Osteocyte (in vitro differentiated cells): ENCODE measurements at regions not wholly inside any gene's neighbourhood (a gene's known extent, or its start where the extent isn't known, plus 50 kb on each side); places are given as distances from the start of the nearest gene placed in this dataset.
"Not testable (repeated sequence)": the region's sequence is repeated elsewhere in the genome, so short reads cannot be mapped to it uniquely, and the experiment has no call there.

Experiments
- DNase-seq: peaks from one replicate; pipeline ENCODE4 v3.0.0; 2021; ENCODE audit warnings: mixed read lengths; ENCODE audit not compliant: unreplicated experiment; ENCODE audit errors: extremely low spot score
- H3K27ac Mint-ChIP-seq: one replicate; pipeline ENCODE4 v1.8.0; 2021; ENCODE audit warnings: mild to moderate bottlenecking, mixed read lengths; ENCODE audit not compliant: unreplicated experiment
- H3K27me3 Mint-ChIP-seq: one replicate; pipeline ENCODE4 v1.8.0; 2021; ENCODE audit warnings: mixed read lengths; ENCODE audit not compliant: unreplicated experiment
- H3K36me3 Mint-ChIP-seq: one replicate; pipeline ENCODE4 v1.8.0; 2021; ENCODE audit warnings: mixed read lengths; ENCODE audit not compliant: unreplicated experiment
- H3K4me1 Mint-ChIP-seq: one replicate; pipeline ENCODE4 v1.8.0; 2021; ENCODE audit warnings: mixed read lengths; ENCODE audit not compliant: unreplicated experiment
- H3K4me3 Mint-ChIP-seq: one replicate; pipeline ENCODE4 v1.8.0; 2021; ENCODE audit warnings: mild to moderate bottlenecking, moderate library complexity, mixed read lengths; ENCODE audit not compliant: unreplicated experiment
- H3K9me3 Mint-ChIP-seq: one replicate; pipeline ENCODE4 v1.8.0; 2021; ENCODE audit warnings: mixed read lengths; ENCODE audit not compliant: unreplicated experiment
- CTCF ChIP-seq: fragments of 200-600 bp; sonication (generic); IDR thresholded peaks from 2 replicates; pipeline ENCODE4 v1.5.0; 2021; ENCODE audit warnings: antibody characterized with exemption, mild to moderate bottlenecking, moderate library complexity

DNA sequence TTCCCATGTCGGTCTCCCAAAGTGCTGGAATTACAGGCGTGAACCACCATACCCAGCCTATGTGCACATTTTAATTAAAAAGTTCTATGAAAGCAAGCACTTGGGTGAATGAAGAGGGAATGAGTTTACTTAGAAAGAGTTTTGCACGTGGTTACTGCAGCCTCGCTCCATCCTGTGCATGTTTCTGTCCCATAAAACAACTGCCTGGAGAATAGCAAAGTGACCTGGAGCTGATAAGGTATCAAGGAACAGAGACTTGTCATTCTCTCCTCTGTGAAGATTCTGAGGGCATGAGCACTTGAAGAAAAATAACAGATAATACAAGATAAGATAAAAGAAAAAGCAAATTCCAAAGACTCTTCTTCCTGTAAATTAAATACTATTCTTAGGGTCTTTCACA lies 112.2 kb upstream of the JCAD start:
- Mint-ChIP-seq H3K4me3 (no peak overlapping the region), H3K27ac (no peak overlapping the region), H3K27me3 (no peaks in the 10 kb centered on the region), H3K9me3 (no peaks in the 10 kb centered on the region), H3K36me3 (peaks cover 1% of the 10 kb centered on the region), H3K4me1 (peaks cover 15% of the 10 kb centered on the region)
- TF ChIP-seq CTCF: no peak
- DNase-seq: no peak

GRCh38 chr10:30170814-30171213 lies 111.4 kb upstream of the JCAD start:
- no peaks in the 10 kb centered on the region for H3K9me3 Mint-ChIP-seq

DNA sequence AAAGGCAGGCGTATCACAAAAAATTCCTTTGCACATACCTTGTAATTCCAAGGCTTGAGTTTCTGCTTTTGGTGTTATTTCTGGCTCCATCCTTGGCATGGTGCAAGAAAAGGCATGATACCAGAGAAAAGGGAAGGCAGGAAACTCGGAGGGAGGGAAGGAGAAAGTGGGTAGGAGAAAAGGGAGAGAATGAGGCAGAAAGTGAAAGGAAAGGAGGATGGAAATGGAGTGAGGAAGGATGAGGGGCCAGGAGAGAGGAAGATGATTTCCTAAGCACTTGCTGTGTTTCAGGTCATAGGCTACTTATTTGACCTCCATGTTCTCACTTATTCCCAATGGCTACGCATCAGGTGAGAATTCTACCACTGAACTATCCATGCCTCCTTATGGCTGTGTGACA lies 110.8 kb upstream of the JCAD start:
- no peaks in the 10 kb centered on the region for H3K9me3 Mint-ChIP-seq
- H3K4me3 Mint-ChIP-seq: no peak overlapping the region
- TF ChIP-seq CTCF: no peak
- peaks cover 1% of the 10 kb centered on the region for H3K36me3 Mint-ChIP-seq
- H3K4me1 Mint-ChIP-seq: peaks cover 14% of the 10 kb centered on the region
- H3K27me3 Mint-ChIP-seq: no peaks in the 10 kb centered on the region
- no peak overlapping the region for H3K27ac Mint-ChIP-seq
- DNase-seq: no peak

More at GRCh38 chr10:30170814-30171213, 111.4 kb upstream of the JCAD start:
- no peaks in the 10 kb centered on the region for H3K27me3 Mint-ChIP-seq
- DNase-seq: no peak
- no peak overlapping the region for H3K4me3 Mint-ChIP-seq
- TF ChIP-seq CTCF: no peak
- no peak overlapping the region for H3K27ac Mint-ChIP-seq
- peaks cover 14% of the 10 kb centered on the region for H3K4me1 Mint-ChIP-seq
- H3K36me3 Mint-ChIP-seq: peaks cover 1% of the 10 kb centered on the region

- H3K4me3 Mint-ChIP-seq: no peak overlapping the region
- no peaks in the 10 kb centered on the region for H3K27me3 Mint-ChIP-seq
- no peak for TF ChIP-seq CTCF
- H3K4me1 Mint-ChIP-seq: peaks cover 14% of the 10 kb centered on the region
- no peaks in the 10 kb centered on the region for H3K9me3 Mint-ChIP-seq
- H3K27ac Mint-ChIP-seq: no peak overlapping the region
- H3K36me3 Mint-ChIP-seq: peaks cover 1% of the 10 kb centered on the region
- DNase-seq: no peak
These were observed 110.0 kb upstream of the JCAD start for GRCh38 chr10:30169342-30169741.

GRCh38 chr10:30166929-30167328 lies 107.5 kb upstream of the JCAD start:
- Mint-ChIP-seq H3K4me1 (peaks cover 3% of the 10 kb centered on the region), H3K4me3 (no peak overlapping the region), H3K36me3 (peaks cover 1% of the 10 kb centered on the region), H3K27ac (no peak overlapping the region), H3K27me3 (peaks cover 2% of the 10 kb centered on the region), H3K9me3 (no peaks in the 10 kb centered on the region)
- no peak for DNase-seq
- TF ChIP-seq CTCF: no peak

DNA sequence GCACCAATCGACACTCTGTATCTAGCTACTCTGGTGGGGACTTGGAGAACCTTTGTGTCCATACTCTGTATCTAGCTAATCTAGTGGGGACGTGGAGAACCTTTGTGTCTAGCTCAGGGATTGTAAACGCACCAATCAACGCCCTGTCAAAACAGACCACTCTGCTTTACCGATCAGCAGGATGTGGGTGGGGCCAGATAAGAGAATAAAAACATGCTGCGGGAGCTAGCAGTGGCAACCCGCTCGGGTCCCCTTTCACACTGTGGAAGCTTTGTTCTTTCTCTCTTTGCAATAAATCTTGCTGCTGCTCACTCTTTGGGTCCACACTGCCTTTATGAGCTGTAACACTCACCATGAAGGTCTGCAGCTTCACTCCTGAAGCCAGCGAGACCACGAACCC lies 104.0 kb upstream of the JCAD start:
- not testable (repeated sequence) for H3K27ac Mint-ChIP-seq, H3K27me3 Mint-ChIP-seq, H3K36me3 Mint-ChIP-seq

DNA sequence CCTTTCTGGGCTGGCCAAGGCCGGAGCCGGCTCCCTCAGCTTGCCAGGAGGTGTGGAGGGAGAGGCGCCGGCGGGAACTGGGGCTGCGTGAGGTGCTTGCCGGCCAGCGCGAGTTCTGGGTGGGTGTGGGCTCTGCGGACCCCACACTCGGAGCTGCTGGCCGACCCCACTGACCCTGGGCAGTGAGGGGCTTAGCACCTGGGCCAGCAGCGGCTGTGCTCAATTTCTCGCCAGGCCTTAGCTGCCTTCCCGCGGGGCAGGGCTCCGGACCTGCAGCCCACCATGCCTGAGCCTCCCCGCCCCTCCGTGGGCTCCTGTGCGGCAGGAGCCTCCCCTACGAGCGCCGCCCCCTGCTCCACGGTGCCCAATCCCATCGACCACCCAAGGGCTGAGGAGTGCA lies 103.4 kb upstream of the JCAD start:
- not testable (repeated sequence) for H3K9me3 Mint-ChIP-seq, DNase-seq, H3K36me3 Mint-ChIP-seq, H3K27me3 Mint-ChIP-seq, H3K4me1 Mint-ChIP-seq, H3K4me3 Mint-ChIP-seq, H3K27ac Mint-ChIP-seq

More for the DNA sequence above, 104.0 kb upstream of the JCAD start:
- H3K4me1 Mint-ChIP-seq, H3K9me3 Mint-ChIP-seq, H3K4me3 Mint-ChIP-seq, DNase-seq: not testable (repeated sequence)
